GM21786 (cell line): ENCODE measurements at regions not wholly inside any gene's neighbourhood (a gene's known extent, or its start where the extent isn't known, plus 50 kb on each side); places are given as distances from the start of the nearest gene placed in this dataset.
"Not testable (repeated sequence)": the region's sequence is repeated elsewhere in the genome, so short reads cannot be mapped to it uniquely, and the experiment has no call there.

Experiments used
- ATAC-seq: cut with Tn5 transposase; IDR thresholded peaks from one replicate; pipeline ENCODE4 v1.9.1; 2021; ENCODE audit not compliant: unreplicated experiment

GRCh38 chr15:75100679-75101078 is 77.3 kb downstream of the PPCDC start:
- no peak for ATAC-seq

GRCh38 chr15:75104804-75105557 is 81.6 kb downstream of the PPCDC start:
- ATAC-seq = no peak

DNA sequence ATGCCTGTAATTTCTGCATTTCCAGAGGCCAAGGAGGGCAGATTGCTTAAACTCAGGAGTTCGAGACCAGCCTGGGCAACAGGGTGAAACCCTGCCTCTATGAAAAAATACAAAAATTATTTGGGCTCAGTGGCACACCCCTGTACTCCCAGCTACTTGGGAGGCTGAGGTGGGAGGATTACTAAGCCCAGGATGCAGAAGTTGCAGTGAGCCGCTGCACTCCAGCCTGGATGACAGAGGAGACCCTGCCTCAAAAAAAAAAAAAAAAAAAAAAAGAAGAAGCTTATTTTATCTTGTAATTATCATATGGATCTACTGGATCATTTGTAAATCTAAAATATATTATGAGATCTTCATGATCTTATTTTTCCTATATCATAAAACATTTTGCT is 84.1 kb downstream of the PPCDC start:
- ATAC-seq = no peak

DNA sequence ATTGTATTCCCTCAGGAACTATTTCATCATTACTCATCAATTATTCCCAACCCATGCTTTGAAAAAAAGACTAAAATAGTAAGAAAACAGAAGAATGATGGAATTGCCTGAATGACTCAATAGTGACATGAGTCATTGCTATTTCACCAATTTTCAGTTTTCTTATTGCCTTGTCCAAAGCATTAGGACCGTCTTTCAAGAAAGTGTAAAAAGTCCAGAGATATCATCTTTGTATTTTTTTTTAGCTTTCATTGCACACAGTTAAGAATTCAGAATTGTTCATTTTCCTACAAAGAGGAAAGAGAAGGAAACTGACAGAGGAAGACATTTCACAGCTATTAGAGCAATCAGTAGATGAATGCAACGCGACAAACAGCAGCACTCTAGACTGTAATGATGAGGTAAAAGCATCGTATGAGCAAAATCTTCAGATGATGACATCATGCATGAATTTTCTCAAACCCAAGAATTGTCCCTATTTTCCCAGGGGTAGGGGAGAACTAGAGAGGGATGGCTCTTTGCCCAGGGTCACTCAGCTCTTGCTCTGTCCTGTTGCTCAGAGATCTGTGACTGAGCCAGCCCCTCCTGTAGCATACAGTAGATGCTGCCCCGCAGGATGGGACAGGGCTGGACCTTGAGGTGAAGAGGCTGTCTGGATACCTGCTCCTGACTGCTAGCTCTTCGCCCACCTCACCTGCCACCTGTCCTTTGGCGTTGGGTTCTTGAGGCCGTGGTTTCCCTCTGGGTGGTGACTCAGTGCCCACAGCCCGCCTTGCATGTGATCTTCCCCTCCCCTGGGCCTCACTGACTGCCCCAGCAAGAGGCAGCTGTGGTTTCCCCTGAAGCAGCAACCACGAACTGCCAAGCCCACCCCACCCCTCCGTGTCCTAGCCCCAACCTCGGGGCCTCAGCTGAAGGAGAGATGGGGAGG is 84.8 kb downstream of the PPCDC start:
- peak; percentile 27 for ATAC-seq

GRCh38 chr15:75109021-75109735 is 85.8 kb downstream of the PPCDC start:
- ATAC-seq = no peak

- no peak for ATAC-seq
These were observed 86.3 kb downstream of the PPCDC start for GRCh38 chr15:75109736-75110130.

DNA sequence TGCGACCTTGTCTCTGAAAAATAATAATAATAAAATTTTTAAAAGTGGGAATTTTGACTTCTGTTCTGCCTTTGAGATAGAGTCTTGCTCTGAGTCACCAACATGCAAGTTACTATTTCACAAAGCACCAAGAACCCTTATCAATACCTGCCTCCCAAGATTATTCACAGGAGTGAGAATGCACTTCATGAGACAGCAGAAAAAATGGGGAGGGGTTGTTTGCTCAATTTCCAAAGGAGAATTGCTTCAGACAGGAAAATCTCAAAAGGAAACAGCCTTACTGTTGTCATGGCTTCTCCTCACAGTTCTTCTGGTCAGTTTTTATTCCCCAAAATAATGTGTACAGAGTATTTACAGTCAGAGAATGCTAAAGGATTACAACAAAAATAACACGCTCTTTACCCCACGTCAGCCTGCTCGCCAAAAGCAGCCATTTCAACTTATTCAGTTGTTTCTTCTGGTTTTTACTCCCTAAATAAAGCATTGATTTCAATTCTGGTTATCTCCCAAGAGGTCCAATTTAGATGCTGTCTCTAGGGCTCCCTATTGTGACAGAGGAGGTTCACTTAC is 89.0 kb downstream of the PPCDC start:
- no peak for ATAC-seq

- ATAC-seq = peak; percentile 57
These were observed 88.7 kb upstream of the C15orf39 start for GRCh38 chr15:75112848-75113492.

GRCh38 chr15:75114327-75114726 is 87.4 kb upstream of the C15orf39 start:
- ATAC-seq = no peak

GRCh38 chr15:75114796-75115195 is 86.9 kb upstream of the C15orf39 start:
- ATAC-seq = no peak

GRCh38 chr15:75115411-75115913 is 86.2 kb upstream of the C15orf39 start:
- ATAC-seq = not testable (repeated sequence)

DNA sequence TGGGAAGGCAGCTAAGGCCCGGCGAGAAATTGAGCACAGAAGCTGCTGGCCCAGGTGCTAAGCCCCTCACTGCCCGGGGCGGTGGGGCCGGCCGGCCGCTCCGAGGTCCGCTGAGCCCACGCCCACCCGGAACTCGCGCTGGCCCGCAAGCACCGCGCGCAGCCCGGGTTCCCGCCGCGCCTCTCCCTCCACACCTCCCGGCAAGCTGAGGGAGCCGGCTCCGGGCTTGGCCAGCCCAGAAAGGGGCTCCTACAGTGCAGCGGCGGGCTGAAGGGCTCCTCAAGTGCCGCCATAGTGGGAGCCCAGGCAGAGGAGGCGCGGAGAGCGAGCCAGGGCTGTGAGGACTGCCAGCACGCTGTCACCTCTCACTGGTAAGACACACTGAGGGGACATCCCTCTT is 85.5 kb upstream of the C15orf39 start:
- not testable (repeated sequence) for ATAC-seq

- ATAC-seq = no peak
These were observed 83.7 kb upstream of the C15orf39 start for GRCh38 chr15:75117993-75118392.

DNA sequence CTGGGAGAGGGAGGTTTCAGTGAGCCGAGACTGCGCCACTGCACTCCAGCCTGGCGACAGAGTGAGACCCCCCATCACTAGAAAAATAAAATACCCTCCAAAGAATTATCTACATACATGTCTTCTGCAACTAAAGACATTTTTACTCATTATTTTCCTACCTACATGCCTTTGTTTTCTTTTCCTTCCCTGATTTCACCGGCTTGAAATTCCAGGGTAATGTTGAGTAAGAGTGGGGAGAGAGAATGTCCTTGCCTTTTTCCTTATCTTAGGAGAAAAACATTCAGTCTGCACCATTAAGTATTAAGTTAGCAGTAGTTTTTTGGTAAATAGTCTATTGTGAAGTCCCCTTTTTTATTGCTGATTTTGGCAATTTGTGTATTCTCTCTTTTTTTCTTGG is 82.4 kb upstream of the C15orf39 start:
- not testable (repeated sequence) for ATAC-seq

DNA sequence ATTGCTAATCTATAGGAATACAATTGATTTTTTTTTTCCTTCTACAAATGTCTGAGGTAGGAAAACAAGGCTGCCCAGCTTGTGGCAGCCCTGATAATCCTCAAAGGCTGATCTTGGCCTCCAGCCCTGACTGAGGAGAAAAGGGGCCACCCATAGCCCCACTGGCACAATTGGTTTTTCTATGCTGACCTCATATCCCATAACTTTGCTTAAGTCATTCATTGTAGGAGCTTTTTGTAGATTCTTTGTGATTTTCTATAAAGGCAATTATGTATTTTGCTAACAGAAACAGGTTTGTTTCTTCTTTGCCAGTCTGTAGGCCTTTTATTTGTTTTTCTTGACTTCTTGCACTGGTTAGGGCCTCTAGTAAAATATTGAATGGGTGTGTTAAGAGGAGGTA is 80.2 kb upstream of the C15orf39 start:
- no peak for ATAC-seq

GRCh38 chr15:75123395-75123794 is 78.3 kb upstream of the C15orf39 start:
- ATAC-seq = no peak

DNA sequence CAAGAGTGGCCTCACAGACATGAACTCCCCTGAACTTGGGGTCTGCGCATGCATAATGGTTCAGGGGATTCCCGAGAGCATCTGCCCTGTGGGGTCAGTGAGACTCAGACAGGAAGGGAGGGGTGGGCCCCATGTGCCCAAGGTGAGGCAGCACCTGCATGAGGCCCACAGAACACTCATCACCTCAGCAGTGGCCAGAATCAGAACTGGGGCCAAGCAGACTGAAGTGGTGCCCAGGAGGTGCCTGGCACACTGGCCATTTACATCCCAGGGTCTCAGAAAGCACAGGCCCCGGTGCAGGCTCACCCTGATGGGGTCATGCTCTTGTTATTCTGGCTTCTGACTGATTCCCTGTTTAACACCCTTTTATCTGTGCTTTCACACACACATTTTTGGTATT is 77.4 kb upstream of the C15orf39 start:
- ATAC-seq = not testable (repeated sequence)

GRCh38 chr15:75125935-75126334 is 75.7 kb upstream of the C15orf39 start:
- no peak for ATAC-seq

- no peak for ATAC-seq
These were observed 74.7 kb upstream of the C15orf39 start for GRCh38 chr15:75126864-75127580.

DNA sequence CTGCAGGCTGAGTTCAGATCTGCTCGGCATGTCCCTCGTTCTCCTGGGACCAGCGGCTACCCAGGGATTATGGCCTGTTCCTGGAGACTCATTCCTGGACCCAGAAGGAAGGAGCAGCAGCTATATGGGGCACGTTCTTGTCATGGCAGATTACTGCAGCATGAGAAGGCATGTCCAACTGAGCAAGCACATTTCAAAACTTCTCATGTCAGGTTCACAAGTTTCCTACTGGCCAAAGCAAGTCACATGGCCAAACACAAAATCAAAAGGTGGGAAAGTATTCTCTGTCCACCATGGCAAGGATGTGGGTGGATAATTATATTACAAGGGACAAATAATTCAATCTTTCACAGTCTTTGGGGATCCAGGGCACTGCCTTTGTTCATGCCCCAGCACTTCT is 71.9 kb upstream of the C15orf39 start:
- no peak for ATAC-seq
